ENCODE measurements at regions not wholly inside any gene's neighbourhood (a gene's known extent, or its start where the extent isn't known, plus 50 kb on each side); places are given as distances from the start of the nearest gene placed in this dataset.

- TF ChIP-seq TAF1 (IDR thresholded peaks at IDR 0.05; ENCODE audit: borderline replicate concordance, insufficient read depth, low read length) (no peak), SIN3A (IDR thresholded peaks at IDR 0.05; ENCODE audit: borderline replicate concordance, insufficient read depth, low read length) (no peak), FOXP2 (optimal IDR thresholded peaks at IDR 0.05; ENCODE audit: borderline replicate concordance, extremely low read depth, extremely low read length, insufficient read depth) (no peak), REST (IDR thresholded peaks at IDR 0.05; ENCODE audit: insufficient read depth in 1 of 2, low read depth in 2 of 2, low read length in 2 of 2) (no peak), POLR2AphosphoS5 (IDR thresholded peaks at IDR 0.05; ENCODE audit: low read depth, low read length) (no peak)
Observed at GRCh38 chr9:96100385-96101300, 201.3 kb downstream of the HSD17B3 start.

- no peak for TF ChIP-seq SIN3A (IDR thresholded peaks at IDR 0.05; ENCODE audit: borderline replicate concordance, insufficient read depth, low read length)
- no peak for TF ChIP-seq REST (IDR thresholded peaks at IDR 0.05; ENCODE audit: insufficient read depth in 1 of 2, low read depth in 2 of 2, low read length in 2 of 2)
- no peak for TF ChIP-seq TAF1 (IDR thresholded peaks at IDR 0.05; ENCODE audit: borderline replicate concordance, insufficient read depth, low read length)
- no peak for TF ChIP-seq POLR2AphosphoS5 (IDR thresholded peaks at IDR 0.05; ENCODE audit: low read depth, low read length)
Observed at GRCh38 chr9:96089452-96090085, 212.4 kb downstream of the HSD17B3 start.

GRCh38 chr9:96088510-96088909 lies 213.0 kb downstream of the ERCC6L2 start:
- TF ChIP-seq SIN3A (IDR thresholded peaks at IDR 0.05; ENCODE audit: borderline replicate concordance, insufficient read depth, low read length), result no peak
- no peak for TF ChIP-seq POLR2AphosphoS5 (IDR thresholded peaks at IDR 0.05; ENCODE audit: low read depth, low read length)
- no peak for TF ChIP-seq FOXP2 (optimal IDR thresholded peaks at IDR 0.05; ENCODE audit: borderline replicate concordance, extremely low read depth, extremely low read length, insufficient read depth)
- TF ChIP-seq TAF1 (IDR thresholded peaks at IDR 0.05; ENCODE audit: borderline replicate concordance, insufficient read depth, low read length), result no peak
- TF ChIP-seq REST (IDR thresholded peaks at IDR 0.05; ENCODE audit: insufficient read depth in 1 of 2, low read depth in 2 of 2, low read length in 2 of 2), result no peak

GRCh38 chr9:96087669-96088299 lies 212.3 kb downstream of the ERCC6L2 start:
- no peak for TF ChIP-seq SIN3A (IDR thresholded peaks at IDR 0.05; ENCODE audit: borderline replicate concordance, insufficient read depth, low read length)
- TF ChIP-seq REST (IDR thresholded peaks at IDR 0.05; ENCODE audit: insufficient read depth in 1 of 2, low read depth in 2 of 2, low read length in 2 of 2), result no peak
- TF ChIP-seq FOXP2 (optimal IDR thresholded peaks at IDR 0.05; ENCODE audit: borderline replicate concordance, extremely low read depth, extremely low read length, insufficient read depth), result peak; percentile 25

Data from PFSK-1 (cell line).